ENCODE measurements at regions not wholly inside any gene's neighbourhood (a gene's known extent, or its start where the extent isn't known, plus 50 kb on each side); places are given as distances from the start of the nearest gene placed in this dataset.
A peak's percentile ranks its signal among the peaks of the same experiment; 100 is the strongest.

DNA sequence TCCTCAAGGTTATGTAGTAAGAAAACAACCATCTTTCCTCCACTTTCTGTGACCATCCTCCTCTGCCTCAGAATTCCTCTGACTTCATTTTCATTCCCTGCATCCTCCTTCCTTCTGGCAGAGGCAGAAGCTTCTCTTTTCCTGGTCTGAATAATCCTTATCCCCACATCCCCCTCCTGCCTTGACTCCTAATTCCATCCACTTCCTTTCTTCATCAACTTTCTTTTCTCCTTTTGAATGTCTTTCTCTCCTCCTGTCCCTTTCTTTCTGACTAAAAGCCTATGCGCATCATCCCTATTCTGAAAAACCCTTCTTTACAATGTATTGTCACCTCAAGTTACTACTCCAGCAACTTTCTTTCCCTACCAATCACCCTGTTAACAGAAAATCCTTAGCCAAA, 79.0 kb downstream of the CDO1 start (continued):
- TF ChIP-seq EWSR1 (IDR thresholded peaks at IDR 0.05; ENCODE audit: borderline replicate concordance, low read depth, partially characterized antibody) = no peak
- no peak for TF ChIP-seq EP400 (IDR thresholded peaks at IDR 0.05)

DNA sequence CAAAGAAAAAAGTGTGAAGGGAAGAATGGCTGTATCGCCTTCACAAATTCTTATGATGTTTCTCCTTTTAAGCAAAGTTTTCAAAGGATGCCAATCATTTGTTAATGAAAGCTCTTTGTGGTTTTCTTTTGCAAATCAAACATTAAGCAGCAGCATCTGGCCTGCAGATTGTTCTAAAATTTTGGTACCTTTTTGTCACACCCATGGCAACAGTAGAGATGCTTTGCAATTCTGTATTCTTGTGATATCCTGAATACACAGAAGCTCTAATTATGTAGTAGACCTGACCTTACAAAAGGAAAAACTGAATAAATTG, 79.8 kb downstream of the CDO1 start:
- Histone ChIP-seq H3K4me3 (no peak overlapping the region), H3K27ac (ENCODE audit: extremely low read depth, low read depth, low read length) (no peak overlapping the region), H4K20me1 (replicated peaks; ENCODE audit: control insufficient read depth, insufficient read depth, low read length) (no peaks in the 10 kb centered on the region), H3K4me2 (ENCODE audit: insufficient read depth, low read length) (no peak overlapping the region), H3K9me1 (ENCODE audit: control insufficient read depth, insufficient read depth, low read length) (no peaks in the 10 kb centered on the region), H2AFZ (ENCODE audit: low read depth, low read length) (no peak overlapping the region), H3K36me3 (ENCODE audit: control insufficient read depth, insufficient read depth, low read length) (no peaks in the 10 kb centered on the region), H3K4me1 (replicated peaks in 1 of 2; ENCODE audit: control insufficient read depth in 2 of 2, insufficient read depth in 2 of 2, low read length in 2 of 2) (no peaks in the 10 kb centered on the region), H3K9ac (ENCODE audit: insufficient read depth in 1 of 2, low read depth in 2 of 2, low read length in 2 of 2) (no peak overlapping the region), H3K9me3 (replicated peaks; ENCODE audit: control insufficient read depth, insufficient read depth, low read depth, low read length) (no peaks in the 10 kb centered on the region), H3K27me3 (ENCODE audit: control insufficient read depth in 2 of 2, insufficient read depth in 2 of 2, low read length in 2 of 2) (no peaks in the 10 kb centered on the region; a peak in 1 of 5 replicates), H3K79me2 (ENCODE audit: control insufficient read depth, insufficient read depth, low read length) (no peaks in the 10 kb centered on the region)
- DNase-seq (ENCODE audit: extremely low read depth in 1 of 4, low spot score in 3 of 4) = no peak
- ChIA-PET CTCF (ENCODE audit: low intra/inter-chr PET ratio) (no interaction called here), POLR2A (no interaction called here)
- BruUV-seq (replicated peaks) = no TSS peak
- 0% methylated on average over 1 of the region's 1 CpG for WGBS (ENCODE audit: insufficient coverage, low coverage, missing lambda C conversion rate)
- FAIRE-seq = peak; percentile 46
- intact Hi-C loops (cut with micrococcal nuclease) (no loop called here), in situ Hi-C loops (cut with MboI) (no loop called here)
- TF ChIP-seq BCL6 (CRISPR knock-in tag; IDR thresholded peaks at IDR 0.05) = no peak
- TF ChIP-seq RBM39 (optimal IDR thresholded peaks at IDR 0.05; ENCODE audit: low read depth, low read length) = no peak
- TF ChIP-seq, protein P1, sequence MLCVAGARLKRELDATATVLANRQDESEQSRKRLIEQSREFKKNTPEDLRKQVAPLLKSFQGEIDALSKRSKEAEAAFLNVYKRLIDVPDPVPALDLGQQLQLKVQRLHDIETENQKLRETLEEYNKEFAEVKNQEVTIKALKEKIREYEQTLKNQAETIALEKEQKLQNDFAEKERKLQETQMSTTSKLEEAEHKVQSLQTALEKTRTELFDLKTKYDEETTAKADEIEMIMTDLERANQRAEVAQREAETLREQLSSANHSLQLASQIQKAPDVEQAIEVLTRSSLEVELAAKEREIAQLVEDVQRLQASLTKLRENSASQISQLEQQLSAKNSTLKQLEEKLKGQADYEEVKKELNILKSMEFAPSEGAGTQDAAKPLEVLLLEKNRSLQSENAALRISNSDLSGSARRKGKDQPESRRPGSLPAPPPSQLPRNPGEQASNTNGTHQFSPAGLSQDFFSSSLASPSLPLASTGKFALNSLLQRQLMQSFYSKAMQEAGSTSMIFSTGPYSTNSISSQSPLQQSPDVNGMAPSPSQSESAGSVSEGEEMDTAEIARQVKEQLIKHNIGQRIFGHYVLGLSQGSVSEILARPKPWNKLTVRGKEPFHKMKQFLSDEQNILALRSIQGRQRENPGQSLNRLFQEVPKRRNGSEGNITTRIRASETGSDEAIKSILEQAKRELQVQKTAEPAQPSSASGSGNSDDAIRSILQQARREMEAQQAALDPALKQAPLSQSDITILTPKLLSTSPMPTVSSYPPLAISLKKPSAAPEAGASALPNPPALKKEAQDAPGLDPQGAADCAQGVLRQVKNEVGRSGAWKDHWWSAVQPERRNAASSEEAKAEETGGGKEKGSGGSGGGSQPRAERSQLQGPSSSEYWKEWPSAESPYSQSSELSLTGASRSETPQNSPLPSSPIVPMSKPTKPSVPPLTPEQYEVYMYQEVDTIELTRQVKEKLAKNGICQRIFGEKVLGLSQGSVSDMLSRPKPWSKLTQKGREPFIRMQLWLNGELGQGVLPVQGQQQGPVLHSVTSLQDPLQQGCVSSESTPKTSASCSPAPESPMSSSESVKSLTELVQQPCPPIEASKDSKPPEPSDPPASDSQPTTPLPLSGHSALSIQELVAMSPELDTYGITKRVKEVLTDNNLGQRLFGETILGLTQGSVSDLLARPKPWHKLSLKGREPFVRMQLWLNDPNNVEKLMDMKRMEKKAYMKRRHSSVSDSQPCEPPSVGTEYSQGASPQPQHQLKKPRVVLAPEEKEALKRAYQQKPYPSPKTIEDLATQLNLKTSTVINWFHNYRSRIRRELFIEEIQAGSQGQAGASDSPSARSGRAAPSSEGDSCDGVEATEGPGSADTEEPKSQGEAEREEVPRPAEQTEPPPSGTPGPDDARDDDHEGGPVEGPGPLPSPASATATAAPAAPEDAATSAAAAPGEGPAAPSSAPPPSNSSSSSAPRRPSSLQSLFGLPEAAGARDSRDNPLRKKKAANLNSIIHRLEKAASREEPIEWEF (CRISPR knock-in tag; IDR thresholded peaks at IDR 0.05) = no peak
- TF ChIP-seq, protein P2, sequence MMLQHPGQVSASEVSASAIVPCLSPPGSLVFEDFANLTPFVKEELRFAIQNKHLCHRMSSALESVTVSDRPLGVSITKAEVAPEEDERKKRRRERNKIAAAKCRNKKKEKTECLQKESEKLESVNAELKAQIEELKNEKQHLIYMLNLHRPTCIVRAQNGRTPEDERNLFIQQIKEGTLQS (IDR thresholded peaks at IDR 0.05) = no peak
- TF ChIP-seq, protein P2 (CRISPR knock-in tag; conservative IDR thresholded peaks at IDR 0.05) = no peak
- ATAC-seq = no peak
